Ascending aorta (tissue), 2 donors: ENCODE measurements at regions not wholly inside any gene's neighbourhood (a gene's known extent, or its start where the extent isn't known, plus 50 kb on each side); places are given as distances from the start of the nearest gene placed in this dataset.

Experiments used
- DNase-seq, 2 donors: peaks; one replicate each; pipeline ENCODE4 v3.0.0-alpha.2; 2019; ENCODE audit warnings: low spot score in 2 of 2
- H3K27ac ChIP-seq, 2 donors: fragments of 200-600 bp; sonication (generic); one replicate each; pipeline ENCODE4 v1.5.1; 2016 to 2017; ENCODE audit warnings: mild to moderate bottlenecking in 1 of 2
- H3K27me3 ChIP-seq: fragments of 200-600 bp; sonication (generic); one replicate; pipeline ENCODE4 v1.5.1; 2017
- H3K36me3 ChIP-seq, 2 donors: fragments of 200-600 bp; sonication (generic); one replicate each; pipeline ENCODE4 v1.5.1; 2016
- H3K4me1 ChIP-seq, 2 donors: fragments of 200-600 bp; sonication (generic); one replicate each; pipeline ENCODE4 v1.5.1; 2016 to 2017; ENCODE audit warnings: mild to moderate bottlenecking in 1 of 2
- H3K4me3 ChIP-seq, 2 donors: fragments of 200-600 bp; sonication (generic); one replicate each; pipeline ENCODE4 v1.5.1; 2016 to 2017; ENCODE audit warnings: mild to moderate bottlenecking in 1 of 2
- H3K9me3 ChIP-seq, 2 donors: fragments of 200-600 bp; sonication (generic); one replicate each; pipeline ENCODE4 v1.5.1; 2016
- intact Hi-C: fragments of 100-400 bp; cut with DNase I; formaldehyde crosslinking; loops from one replicate; pipeline ENCODE4 v1.15.1; 2023
- TF ChIP-seq, protein P1 (sequence below), 3 experiments: fragments of 200-600 bp in 2 of 3; fragments of 450-650 bp in 1 of 3; sonication (generic) in 2 of 3; IDR thresholded peaks; one replicate each; pipeline ENCODE4 v1.5.1; 2016 to 2019; ENCODE audit warnings: antibody characterized with exemption in 3 of 3, mild to moderate bottlenecking in 1 of 3, moderate library complexity in 1 of 3

DNA sequence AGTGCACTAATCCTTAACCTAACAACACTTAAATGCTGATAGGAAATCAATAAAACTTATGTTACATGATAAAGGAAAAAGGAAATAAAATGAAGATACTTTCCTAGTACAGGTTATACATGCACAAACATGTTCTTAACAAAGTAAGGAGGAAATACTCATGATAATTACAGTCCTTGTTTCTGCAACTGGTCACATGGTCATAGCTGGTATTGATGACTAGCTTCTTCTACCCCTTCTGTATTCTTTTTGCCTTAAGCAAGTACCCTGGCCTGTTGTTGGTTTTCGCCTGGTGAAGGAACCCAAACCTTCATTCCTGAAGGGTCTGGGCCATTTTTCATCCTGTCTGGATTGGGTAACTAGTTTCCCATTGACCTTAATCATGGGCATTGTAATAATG is 93.7 kb upstream of the FBN2 start:
- no peaks in the 10 kb centered on the region for H3K4me1 ChIP-seq
- DNase-seq, result no peak
- no peaks in the 10 kb centered on the region for H3K36me3 ChIP-seq
- H3K27ac ChIP-seq, result no peak overlapping the region
- TF ChIP-seq, protein P1, sequence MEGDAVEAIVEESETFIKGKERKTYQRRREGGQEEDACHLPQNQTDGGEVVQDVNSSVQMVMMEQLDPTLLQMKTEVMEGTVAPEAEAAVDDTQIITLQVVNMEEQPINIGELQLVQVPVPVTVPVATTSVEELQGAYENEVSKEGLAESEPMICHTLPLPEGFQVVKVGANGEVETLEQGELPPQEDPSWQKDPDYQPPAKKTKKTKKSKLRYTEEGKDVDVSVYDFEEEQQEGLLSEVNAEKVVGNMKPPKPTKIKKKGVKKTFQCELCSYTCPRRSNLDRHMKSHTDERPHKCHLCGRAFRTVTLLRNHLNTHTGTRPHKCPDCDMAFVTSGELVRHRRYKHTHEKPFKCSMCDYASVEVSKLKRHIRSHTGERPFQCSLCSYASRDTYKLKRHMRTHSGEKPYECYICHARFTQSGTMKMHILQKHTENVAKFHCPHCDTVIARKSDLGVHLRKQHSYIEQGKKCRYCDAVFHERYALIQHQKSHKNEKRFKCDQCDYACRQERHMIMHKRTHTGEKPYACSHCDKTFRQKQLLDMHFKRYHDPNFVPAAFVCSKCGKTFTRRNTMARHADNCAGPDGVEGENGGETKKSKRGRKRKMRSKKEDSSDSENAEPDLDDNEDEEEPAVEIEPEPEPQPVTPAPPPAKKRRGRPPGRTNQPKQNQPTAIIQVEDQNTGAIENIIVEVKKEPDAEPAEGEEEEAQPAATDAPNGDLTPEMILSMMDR (IDR thresholded peaks at IDR 0.05), result no peak
- no peak overlapping the region for H3K4me3 ChIP-seq
- no peaks in the 10 kb centered on the region for H3K9me3 ChIP-seq
- intact Hi-C loops, result no loop called here
- H3K27me3 ChIP-seq, result no peaks in the 10 kb centered on the region

GRCh38 chr5:128632264-128632663 is 94.2 kb upstream of the FBN2 start:
- no peak for DNase-seq
- intact Hi-C loops, result no loop called here
- Histone ChIP-seq H3K9me3 (no peaks in the 10 kb centered on the region), H3K4me1 (no peaks in the 10 kb centered on the region), H3K4me3 (no peak overlapping the region), H3K27me3 (no peaks in the 10 kb centered on the region), H3K36me3 (no peaks in the 10 kb centered on the region), H3K27ac (no peak overlapping the region)
- TF ChIP-seq, protein P1 (IDR thresholded peaks at IDR 0.05), result no peak

DNA sequence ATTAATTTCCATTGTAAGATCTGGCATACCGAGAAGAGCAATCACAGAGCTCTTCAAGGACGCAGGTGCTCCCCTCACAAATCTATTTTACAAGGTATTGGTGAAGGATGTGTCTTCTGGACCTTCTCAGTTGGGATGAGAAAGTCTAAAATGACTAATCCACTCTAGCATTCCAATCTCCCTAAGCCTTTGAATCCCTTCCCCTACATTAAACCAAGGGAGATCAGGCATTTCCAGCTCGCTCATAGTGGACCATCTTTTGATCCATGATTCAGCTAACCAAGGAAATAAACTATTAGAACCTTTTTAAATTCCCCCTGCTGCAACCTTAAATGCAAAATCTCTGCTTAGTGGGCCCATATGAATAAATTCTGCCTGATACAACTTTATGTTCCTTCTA is 95.9 kb upstream of the FBN2 start:
- intact Hi-C loops, result no loop called here
- Histone ChIP-seq H3K9me3 (no peaks in the 10 kb centered on the region), H3K36me3 (no peaks in the 10 kb centered on the region), H3K27ac (no peak overlapping the region), H3K4me1 (no peaks in the 10 kb centered on the region), H3K27me3 (no peaks in the 10 kb centered on the region), H3K4me3 (no peak overlapping the region)
- TF ChIP-seq, protein P1 (IDR thresholded peaks at IDR 0.05), result no peak
- no peak for DNase-seq

DNA sequence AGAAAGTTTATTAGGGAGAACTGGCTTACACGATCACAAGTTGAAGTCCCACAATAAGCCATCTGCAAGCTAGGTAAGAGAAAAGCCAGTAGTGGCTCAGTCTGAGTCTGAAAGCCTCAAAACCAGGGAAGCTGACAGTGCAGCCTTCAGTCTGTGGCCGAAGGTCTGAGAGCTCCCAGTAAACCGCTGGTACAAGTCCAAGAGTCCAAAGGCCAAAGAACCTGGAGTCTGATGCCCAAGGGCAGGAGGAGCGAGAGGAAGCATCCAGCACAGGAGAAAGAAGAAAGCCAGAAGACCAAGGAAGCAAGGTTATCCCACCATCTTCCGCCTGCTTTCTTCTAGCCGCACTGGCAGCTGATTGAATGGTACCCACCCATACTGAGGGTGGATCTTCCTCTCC is 97.3 kb upstream of the FBN2 start:
- TF ChIP-seq, protein P1 (IDR thresholded peaks at IDR 0.05), result no peak
- intact Hi-C loops, result no loop called here

GRCh38 chr5:128636361-128636760 is 98.3 kb upstream of the FBN2 start:
- TF ChIP-seq, protein P1 (IDR thresholded peaks at IDR 0.05), result no peak
- Histone ChIP-seq H3K27me3 (no peaks in the 10 kb centered on the region), H3K4me3 (no peak overlapping the region), H3K9me3 (no peaks in the 10 kb centered on the region), H3K4me1 (no peaks in the 10 kb centered on the region), H3K36me3 (no peaks in the 10 kb centered on the region), H3K27ac (no peak overlapping the region)
- no peak for DNase-seq
- intact Hi-C loops, result no loop called here

More for the DNA sequence above, 97.3 kb upstream of the FBN2 start:
- H3K9me3 ChIP-seq, result no peaks in the 10 kb centered on the region
- no peak overlapping the region for H3K27ac ChIP-seq
- no peak overlapping the region for H3K4me3 ChIP-seq
- H3K4me1 ChIP-seq, result no peaks in the 10 kb centered on the region
- H3K27me3 ChIP-seq, result no peaks in the 10 kb centered on the region
- no peak for DNase-seq
- no peaks in the 10 kb centered on the region for H3K36me3 ChIP-seq

DNA sequence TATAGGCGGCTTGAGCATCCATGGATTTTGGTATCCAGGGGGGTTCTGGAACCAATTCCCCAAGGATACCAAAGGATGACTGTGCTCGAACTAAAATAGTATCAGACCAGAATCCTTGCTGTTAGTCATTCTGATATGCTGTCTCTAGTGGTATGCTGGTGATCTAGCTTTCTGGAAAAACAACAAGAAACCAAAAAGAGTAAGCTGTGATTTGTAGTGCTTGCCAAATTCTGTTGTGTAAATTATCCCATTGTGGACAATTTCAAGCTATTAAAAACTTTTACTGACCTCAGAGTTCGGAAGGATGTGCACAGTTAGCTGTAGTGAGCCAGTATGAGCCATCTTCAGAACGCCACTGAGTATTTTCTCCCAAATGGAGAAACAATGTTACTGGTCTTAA is 99.0 kb upstream of the FBN2 start:
- H3K27me3 ChIP-seq, result no peaks in the 10 kb centered on the region
- intact Hi-C loops, result no loop called here
- H3K36me3 ChIP-seq, result no peaks in the 10 kb centered on the region
- H3K27ac ChIP-seq, result no peak overlapping the region
- no peak overlapping the region for H3K4me3 ChIP-seq
- TF ChIP-seq, protein P1 (IDR thresholded peaks at IDR 0.05), result no peak
- no peak for DNase-seq
- H3K9me3 ChIP-seq, result no peaks in the 10 kb centered on the region
- H3K4me1 ChIP-seq, result no peaks in the 10 kb centered on the region
